ENCODE measurements at regions not wholly inside any gene's neighbourhood (a gene's known extent, or its start where the extent isn't known, plus 50 kb on each side); places are given as distances from the start of the nearest gene placed in this dataset.

GRCh38 chr11:91435694-91436395 lies 788.8 kb upstream of the FAT3 start:
- Mint-ChIP-seq H3K4me1 (no peaks in the 10 kb centered on the region), H3K9me3 (no peaks in the 10 kb centered on the region), H3K27me3 (ENCODE audit: low read depth) (no peaks in the 10 kb centered on the region), H3K36me3 (no peaks in the 10 kb centered on the region), H3K27ac (no peak overlapping the region), H3K4me3 (no peak overlapping the region)
- POLR2A ChIA-PET: no interaction called here
- ATAC-seq: peak; percentile 94
- TF ChIP-seq MXD4 (CRISPR knock-in tag; IDR thresholded peaks at IDR 0.05; ENCODE audit: borderline replicate concordance) (no peak), ZNF416 (CRISPR knock-in tag; IDR thresholded peaks at IDR 0.05) (no peak), ZNF512 (CRISPR knock-in tag; IDR thresholded peaks at IDR 0.05; ENCODE audit: borderline replicate concordance) (no peak), EMX1 (CRISPR knock-in tag; IDR thresholded peaks at IDR 0.05) (no peak), SMAD3 (CRISPR knock-in tag; IDR thresholded peaks at IDR 0.05; ENCODE audit: borderline replicate concordance) (no peak), CDX4 (CRISPR knock-in tag; IDR thresholded peaks at IDR 0.05; ENCODE audit: borderline replicate concordance) (no peak), ELF4 (CRISPR knock-in tag; IDR thresholded peaks at IDR 0.05; ENCODE audit: low read depth) (no peak), CREB1 (CRISPR knock-in tag; IDR thresholded peaks at IDR 0.05) (no peak), ZBTB43 (CRISPR knock-in tag; IDR thresholded peaks at IDR 0.05) (no peak), MLX (CRISPR knock-in tag; IDR thresholded peaks at IDR 0.05) (no peak), CBFB (CRISPR knock-in tag; IDR thresholded peaks at IDR 0.05; ENCODE audit: low read depth) (no peak), E2F1 (CRISPR knock-in tag; IDR thresholded peaks at IDR 0.05) (no peak), TEAD1 (CRISPR knock-in tag; IDR thresholded peaks at IDR 0.05) (no peak), FOXJ3 (CRISPR knock-in tag; IDR thresholded peaks at IDR 0.05; ENCODE audit: borderline replicate concordance) (no peak), HMGA2 (CRISPR knock-in tag; IDR thresholded peaks at IDR 0.05) (no peak), OVOL2 (CRISPR knock-in tag; IDR thresholded peaks at IDR 0.05; ENCODE audit: borderline replicate concordance) (no peak), ESRRA (CRISPR knock-in tag; IDR thresholded peaks at IDR 0.05; ENCODE audit: borderline replicate concordance) (no peak), IRF1 (CRISPR knock-in tag; IDR thresholded peaks at IDR 0.05) (no peak), ZNF263 (CRISPR knock-in tag; IDR thresholded peaks at IDR 0.05; ENCODE audit: low read depth) (no peak), JUN (CRISPR knock-in tag; IDR thresholded peaks at IDR 0.05) (no peak)
- no peak for DNase-seq (ENCODE audit: low spot score)
- CTCF ChIA-PET: interaction anchor here (0.6 to 1.3 kb wide), 3 partner anchors 30 to 1451 kb away, joined by 3 to 6 read pairs (median 3); no protein-coding TSS in a partner anchor
